Loucy (cell line): ENCODE measurements at regions not wholly inside any gene's neighbourhood (a gene's known extent, or its start where the extent isn't known, plus 50 kb on each side); places are given as distances from the start of the nearest gene placed in this dataset.

Experiments used
- EZH2phosphoT487 ChIP-seq: fragments of 200-600 bp; IDR thresholded peaks from 2 replicates; pipeline ENCODE4 v1.6.1; 2018; ENCODE audit warnings: antibody characterized with exemption, mild to moderate bottlenecking, moderate library complexity, borderline replicate concordance
- TF ChIP-seq, protein P1 (sequence below): fragments of 200-600 bp; sonication (generic); conservative IDR thresholded peaks from 2 replicates; pipeline ENCODE4 v1.5.1; 2014; ENCODE audit warnings: mild to moderate bottlenecking, antibody characterized with exemption, low read length

DNA sequence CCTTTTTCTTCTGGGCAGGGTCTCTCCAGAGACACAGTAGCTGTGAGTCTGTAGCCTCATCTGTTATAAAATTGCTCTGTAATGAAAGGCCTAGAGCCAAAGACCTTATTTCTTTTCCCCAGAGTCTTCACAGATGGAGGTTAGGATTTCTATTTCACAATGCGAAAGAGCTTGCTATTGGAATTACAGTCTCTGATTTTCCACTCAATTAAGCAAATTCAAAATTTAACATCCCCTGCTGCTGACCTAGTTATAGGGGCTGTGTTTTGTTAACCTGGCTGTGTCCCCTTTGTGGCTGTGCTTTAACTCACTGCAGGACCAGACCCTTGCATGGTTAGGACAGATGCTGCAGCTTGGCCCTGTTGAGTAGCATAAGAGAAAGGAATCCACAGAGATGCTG, 190.3 kb upstream of the NMUR2 start:
- TF ChIP-seq, protein P1, sequence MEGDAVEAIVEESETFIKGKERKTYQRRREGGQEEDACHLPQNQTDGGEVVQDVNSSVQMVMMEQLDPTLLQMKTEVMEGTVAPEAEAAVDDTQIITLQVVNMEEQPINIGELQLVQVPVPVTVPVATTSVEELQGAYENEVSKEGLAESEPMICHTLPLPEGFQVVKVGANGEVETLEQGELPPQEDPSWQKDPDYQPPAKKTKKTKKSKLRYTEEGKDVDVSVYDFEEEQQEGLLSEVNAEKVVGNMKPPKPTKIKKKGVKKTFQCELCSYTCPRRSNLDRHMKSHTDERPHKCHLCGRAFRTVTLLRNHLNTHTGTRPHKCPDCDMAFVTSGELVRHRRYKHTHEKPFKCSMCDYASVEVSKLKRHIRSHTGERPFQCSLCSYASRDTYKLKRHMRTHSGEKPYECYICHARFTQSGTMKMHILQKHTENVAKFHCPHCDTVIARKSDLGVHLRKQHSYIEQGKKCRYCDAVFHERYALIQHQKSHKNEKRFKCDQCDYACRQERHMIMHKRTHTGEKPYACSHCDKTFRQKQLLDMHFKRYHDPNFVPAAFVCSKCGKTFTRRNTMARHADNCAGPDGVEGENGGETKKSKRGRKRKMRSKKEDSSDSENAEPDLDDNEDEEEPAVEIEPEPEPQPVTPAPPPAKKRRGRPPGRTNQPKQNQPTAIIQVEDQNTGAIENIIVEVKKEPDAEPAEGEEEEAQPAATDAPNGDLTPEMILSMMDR: no peak
- TF ChIP-seq EZH2phosphoT487: no peak
